Left ventricle myocardium inferior (tissue), 1 donor: ENCODE measurements at regions not wholly inside any gene's neighbourhood (a gene's known extent, or its start where the extent isn't known, plus 50 kb on each side); places are given as distances from the start of the nearest gene placed in this dataset.

ENCODE experiments used
- DNase-seq: peaks from one replicate; pipeline ENCODE4 v3.0.0-alpha.2; 2020
- H3K27ac ChIP-seq: fragments of 200-600 bp; replicated peaks from 2 replicates; pipeline ENCODE4 v1.8.0; 2021
- H3K27me3 ChIP-seq: fragments of 200-600 bp; 2 replicates; pipeline ENCODE4 v1.8.0; 2021; ENCODE audit warnings: low read depth
- H3K36me3 ChIP-seq: fragments of 200-600 bp; 2 replicates; pipeline ENCODE4 v1.8.0; 2021
- H3K4me1 ChIP-seq: fragments of 200-600 bp; 2 replicates; pipeline ENCODE4 v1.8.0; 2021
- H3K4me3 ChIP-seq: fragments of 200-600 bp; 2 replicates; pipeline ENCODE4 v1.8.0; 2021; ENCODE audit warnings: mild to moderate bottlenecking, moderate library complexity
- H3K9me3 ChIP-seq: fragments of 200-600 bp; replicated peaks from 2 replicates; pipeline ENCODE4 v1.8.0; 2021
- intact Hi-C: fragments of 100-400 bp; cut with micrococcal nuclease; formaldehyde crosslinking; loops from one replicate; pipeline ENCODE4 v1.11.0; 2022
- TF ChIP-seq, protein P1 (sequence below): fragments of 200-600 bp; IDR thresholded peaks from 2 replicates; pipeline ENCODE4 v1.8.0; 2021; ENCODE audit warnings: antibody characterized with exemption, mild to moderate bottlenecking, borderline replicate concordance
- donor health status: DM: no; HTN: yes; CAD: no; lungs with severe emphysema.

DNA sequence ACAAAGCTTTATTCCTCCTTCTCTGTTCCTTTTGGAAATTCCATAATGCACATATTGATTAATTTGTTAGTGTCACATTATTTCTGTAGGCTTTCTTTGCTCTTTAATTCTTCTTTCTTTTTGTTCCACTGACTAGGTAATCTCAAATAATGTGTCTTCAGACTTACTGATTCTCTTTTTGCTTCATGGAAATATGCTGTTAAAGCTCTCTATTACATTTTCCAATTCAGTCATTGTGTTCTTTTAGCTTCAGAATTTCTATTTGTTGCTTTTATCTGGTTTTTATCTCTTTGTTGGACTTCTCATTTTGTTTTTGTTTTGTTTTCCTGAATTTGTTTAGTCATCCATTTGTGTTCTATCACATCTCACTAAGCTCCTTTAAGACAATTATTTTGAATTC lies 147.0 kb upstream of the EOMES start:
- Histone ChIP-seq H3K4me1 (no peaks in the 10 kb centered on the region), H3K4me3 (no peak overlapping the region), H3K9me3 (peaks cover 43% of the 10 kb centered on the region), H3K27ac (no peak overlapping the region), H3K36me3 (no peaks in the 10 kb centered on the region), H3K27me3 (no peaks in the 10 kb centered on the region)
- TF ChIP-seq, protein P1, sequence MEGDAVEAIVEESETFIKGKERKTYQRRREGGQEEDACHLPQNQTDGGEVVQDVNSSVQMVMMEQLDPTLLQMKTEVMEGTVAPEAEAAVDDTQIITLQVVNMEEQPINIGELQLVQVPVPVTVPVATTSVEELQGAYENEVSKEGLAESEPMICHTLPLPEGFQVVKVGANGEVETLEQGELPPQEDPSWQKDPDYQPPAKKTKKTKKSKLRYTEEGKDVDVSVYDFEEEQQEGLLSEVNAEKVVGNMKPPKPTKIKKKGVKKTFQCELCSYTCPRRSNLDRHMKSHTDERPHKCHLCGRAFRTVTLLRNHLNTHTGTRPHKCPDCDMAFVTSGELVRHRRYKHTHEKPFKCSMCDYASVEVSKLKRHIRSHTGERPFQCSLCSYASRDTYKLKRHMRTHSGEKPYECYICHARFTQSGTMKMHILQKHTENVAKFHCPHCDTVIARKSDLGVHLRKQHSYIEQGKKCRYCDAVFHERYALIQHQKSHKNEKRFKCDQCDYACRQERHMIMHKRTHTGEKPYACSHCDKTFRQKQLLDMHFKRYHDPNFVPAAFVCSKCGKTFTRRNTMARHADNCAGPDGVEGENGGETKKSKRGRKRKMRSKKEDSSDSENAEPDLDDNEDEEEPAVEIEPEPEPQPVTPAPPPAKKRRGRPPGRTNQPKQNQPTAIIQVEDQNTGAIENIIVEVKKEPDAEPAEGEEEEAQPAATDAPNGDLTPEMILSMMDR: no peak
- intact Hi-C loops: no loop called here
- no peak for DNase-seq

DNA sequence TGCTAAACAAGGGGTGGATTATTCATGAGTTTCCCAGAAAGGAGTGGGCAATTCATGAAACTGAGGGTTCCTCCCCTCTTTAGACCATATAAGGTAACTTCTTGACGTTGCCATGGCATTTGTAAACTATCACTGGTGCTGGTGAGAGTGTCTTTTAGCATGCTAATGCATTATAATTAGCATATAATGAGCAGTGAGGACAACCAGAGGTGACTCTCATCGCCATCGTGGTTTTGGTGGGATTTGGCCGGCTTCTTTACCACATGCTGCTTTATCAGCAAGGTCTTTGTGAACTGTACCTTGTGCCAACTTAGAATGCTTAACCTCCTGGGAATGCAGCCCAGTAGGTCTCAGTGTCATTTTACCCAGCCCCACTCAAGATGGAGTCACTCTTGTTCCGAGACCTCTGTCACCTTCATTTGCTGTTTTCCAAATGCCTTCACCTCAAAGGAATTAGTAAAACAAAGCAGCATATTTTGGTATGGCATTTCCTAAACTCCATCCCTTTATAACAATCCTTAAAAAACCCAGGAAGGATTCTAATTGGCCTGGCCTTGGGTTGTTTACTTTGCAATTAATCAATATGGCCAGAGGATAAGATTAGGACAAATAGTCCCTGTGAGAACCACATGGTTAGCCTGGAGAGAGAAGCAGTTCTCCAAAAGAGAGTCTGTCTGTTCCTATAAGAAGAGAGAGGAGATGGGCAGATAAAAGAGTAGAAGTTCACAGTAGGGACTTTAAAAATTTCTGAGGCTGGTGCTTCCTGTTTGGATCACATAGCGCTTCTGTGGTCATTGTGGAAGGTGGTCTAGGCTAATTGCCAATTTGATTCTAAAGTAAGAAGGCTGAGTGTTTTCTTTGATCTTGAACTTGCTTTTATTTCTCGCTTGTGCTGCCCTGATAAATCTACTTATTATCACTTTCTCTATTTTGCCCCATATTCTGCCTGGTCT lies 155.2 kb upstream of the EOMES start:
- H3K9me3 ChIP-seq: no peaks in the 10 kb centered on the region
- TF ChIP-seq, protein P1: no peak
- no peaks in the 10 kb centered on the region for H3K36me3 ChIP-seq
- no peak overlapping the region for H3K4me3 ChIP-seq
- intact Hi-C loops: no loop called here
- no peaks in the 10 kb centered on the region for H3K4me1 ChIP-seq
- DNase-seq: no peak
- no peak overlapping the region for H3K27ac ChIP-seq
- H3K27me3 ChIP-seq: peaks cover 5% of the 10 kb centered on the region

DNA sequence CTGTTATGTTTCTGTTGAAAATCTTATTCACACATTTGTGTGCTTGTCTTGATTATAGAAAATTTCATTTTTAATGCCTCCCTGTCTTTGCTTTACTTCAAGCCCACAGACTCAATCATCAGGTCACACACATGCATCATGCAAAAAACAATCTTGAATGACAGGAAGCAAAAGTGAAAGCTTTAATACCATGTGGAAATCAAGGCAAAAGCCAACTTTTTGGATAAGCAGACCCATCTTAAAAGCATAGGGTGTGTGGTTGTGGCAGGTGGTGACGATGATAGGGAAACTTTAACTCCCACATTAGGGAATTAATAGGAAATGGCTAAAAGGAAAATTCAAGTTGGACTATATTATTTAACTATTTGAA lies 155.9 kb upstream of the EOMES start:
- Histone ChIP-seq H3K9me3 (no peaks in the 10 kb centered on the region), H3K4me3 (no peak overlapping the region), H3K27ac (no peak overlapping the region), H3K27me3 (peaks cover 5% of the 10 kb centered on the region), H3K36me3 (no peaks in the 10 kb centered on the region), H3K4me1 (no peaks in the 10 kb centered on the region)
- no peak for DNase-seq
- TF ChIP-seq, protein P1: no peak
- intact Hi-C loops: no loop called here

DNA sequence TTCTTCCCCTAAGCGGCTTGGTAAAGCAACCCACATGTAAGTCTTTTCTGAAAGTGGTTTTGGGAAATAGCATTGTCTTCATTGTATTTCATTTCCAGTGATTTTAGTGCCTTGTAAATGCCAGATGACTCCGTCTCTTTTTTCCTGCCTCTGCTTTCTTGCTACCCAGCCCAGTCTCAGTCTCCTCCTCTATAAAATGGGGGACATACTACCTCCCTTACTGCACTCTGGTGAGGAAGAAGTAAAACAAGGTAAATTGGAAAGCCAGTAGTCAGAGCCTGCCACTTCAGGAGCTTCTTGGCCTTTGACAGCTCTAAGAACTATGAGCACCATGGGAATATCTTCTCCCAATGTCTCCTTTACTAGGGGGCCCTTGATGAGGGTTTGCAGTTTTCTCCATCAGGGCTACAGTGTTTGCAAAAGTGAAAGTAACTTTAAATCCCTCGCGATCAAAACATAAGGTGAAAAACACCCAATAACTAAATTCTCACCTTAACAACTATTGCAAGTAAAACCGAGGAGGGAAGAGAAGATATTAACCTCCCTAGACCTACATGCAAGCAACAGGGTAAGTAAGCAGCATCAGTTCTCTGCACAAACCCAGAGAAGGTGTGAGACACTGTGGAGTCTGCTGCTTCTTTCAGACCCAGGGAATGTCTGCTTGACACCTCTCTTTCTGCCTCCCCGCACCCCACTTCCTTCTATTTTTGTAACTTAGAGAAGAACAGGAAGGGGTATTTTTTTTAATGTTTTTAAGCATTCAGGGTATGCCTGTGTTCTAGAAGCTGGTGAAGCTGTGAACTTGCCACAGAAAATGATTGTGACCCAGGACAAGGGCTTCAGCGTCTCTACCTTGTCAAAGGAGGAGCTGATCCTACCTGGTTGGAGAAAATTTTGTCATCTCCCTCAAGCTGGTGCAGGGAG lies 159.1 kb upstream of the EOMES start:
- no peak overlapping the region for H3K4me3 ChIP-seq
- intact Hi-C loops: no loop called here
- peaks cover 5% of the 10 kb centered on the region for H3K27me3 ChIP-seq
- H3K9me3 ChIP-seq: no peaks in the 10 kb centered on the region
- H3K4me1 ChIP-seq: no peaks in the 10 kb centered on the region
- H3K27ac ChIP-seq: no peak overlapping the region
- H3K36me3 ChIP-seq: no peaks in the 10 kb centered on the region
- no peak for DNase-seq
- TF ChIP-seq, protein P1: no peak

DNA sequence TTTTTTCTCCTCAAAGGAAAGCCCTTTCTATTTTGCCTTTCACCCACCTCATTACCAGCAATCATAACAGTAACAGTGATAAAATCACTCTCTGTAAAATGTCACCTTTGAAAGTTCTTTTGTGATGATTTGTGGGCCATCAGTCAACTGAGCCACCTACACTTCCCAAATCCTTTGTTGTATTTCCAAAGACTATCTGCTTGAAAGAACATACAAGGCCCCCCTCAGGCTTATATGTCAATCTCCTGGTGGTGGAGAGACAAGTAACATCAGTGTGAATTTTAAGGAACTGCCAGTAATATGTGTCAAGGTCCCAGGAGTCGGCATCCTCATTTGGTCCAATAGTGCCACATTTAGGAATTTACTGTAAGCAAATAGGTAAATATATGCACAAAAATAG lies 161.1 kb upstream of the EOMES start:
- intact Hi-C loops: no loop called here
- TF ChIP-seq, protein P1: no peak
- Histone ChIP-seq H3K9me3 (no peaks in the 10 kb centered on the region), H3K27me3 (peaks cover 20% of the 10 kb centered on the region), H3K27ac (no peak overlapping the region), H3K4me3 (no peak overlapping the region), H3K4me1 (no peaks in the 10 kb centered on the region), H3K36me3 (no peaks in the 10 kb centered on the region)
- no peak for DNase-seq
